A549 (cell line): ENCODE measurements at regions not wholly inside any gene's neighbourhood (a gene's known extent, or its start where the extent isn't known, plus 50 kb on each side); places are given as distances from the start of the nearest gene placed in this dataset.

Experiments used
- ATAC-seq, 2 experiments: fragments of 200-7000 bp in 1 of 2; fragments of >200 bp in 1 of 2; cut with Nextera tagmentation in 1 of 2; cut with Tn5 transposase in 1 of 2; 3 replicates each; pipeline versions ENCODE4 v1.8.0 to v1.9.1; 2018 to 2020; ENCODE audit warnings: mild to moderate bottlenecking in 1 of 2, moderate library complexity in 1 of 2
- CTCF ChIA-PET: fragments of 300-600 bp; sonication (Branson Sonifier 250); formaldehyde crosslinking; extraction: SDS; loops from one replicate; lab custom pipeline; 2021; ENCODE audit warnings: antibody characterized with exemption, inconsistent platforms; lab: Yijun Ruan, JAX
- POLR2A ChIA-PET: fragments of 350-600 bp; formaldehyde crosslinking; extraction: SDS; loops from one replicate; lab custom pipeline; 2021; ENCODE audit warnings: antibody characterized with exemption, inconsistent platforms; lab: Yijun Ruan, JAX
- DNase-seq, 2 experiments: peaks; one replicate each; pipeline versions ENCODE4 v3.0.0 to v3.0.0-alpha.2; 2011 to 2016; ENCODE audit warnings: low read depth in 1 of 2, low spot score in 1 of 2
- FAIRE-seq: peaks from 2 replicates; lab custom pipeline; 2011; peaks lifted over from hg19 to GRCh38; lab: Jason Lieb, UNC
- H3K27ac ChIP-seq, 2 experiments: fragments of >200 bp; sonication (Bioruptor Twin); formaldehyde crosslinking; 3 replicates each; pipeline ENCODE4 v1.5.1; 2016 to 2017
- H3K4me1 ChIP-seq: fragments of >200 bp; sonication (Bioruptor Twin); formaldehyde crosslinking; 3 replicates; pipeline ENCODE4 v1.6.1; 2016
- H3K4me2 ChIP-seq: fragments of >200 bp; sonication (Bioruptor Twin); formaldehyde crosslinking; 3 replicates; pipeline ENCODE4 v1.6.1; 2016
- H3K4me3 ChIP-seq: fragments of >200 bp; sonication (Bioruptor Twin); formaldehyde crosslinking; 3 replicates; pipeline ENCODE4 v1.5.1; 2016
- H3K9me3 ChIP-seq: fragments of >200 bp; sonication (Bioruptor Twin); formaldehyde crosslinking; 3 replicates; pipeline ENCODE4 v1.6.1; 2016
- CBX2 ChIP-seq: fragments of 200-600 bp; sonication (generic); IDR thresholded peaks from 2 replicates; pipeline ENCODE4 v1.6.1; 2016; ENCODE audit warnings: low read depth, mild to moderate bottlenecking, borderline replicate concordance
- CBX8 ChIP-seq: fragments of 200-600 bp; sonication (generic); IDR thresholded peaks from 2 replicates; pipeline ENCODE4 v1.6.1; 2016
- CHD4 ChIP-seq: fragments of 200-600 bp; sonication (generic); IDR thresholded peaks from 2 replicates; pipeline ENCODE4 v1.6.1; 2016; ENCODE audit warnings: antibody characterized with exemption, mild to moderate bottlenecking, borderline replicate concordance
- EHF ChIP-seq: fragments of 250-450 bp; sonication (Bioruptor Pico); IDR thresholded peaks from 2 replicates; pipeline ENCODE4 v1.5.0; 2020; ENCODE audit warnings: mild to moderate bottlenecking
- EHMT2 ChIP-seq: fragments of 200-600 bp; sonication (generic); IDR thresholded peaks from 2 replicates; pipeline ENCODE4 v1.6.1; 2016; ENCODE audit warnings: antibody characterized with exemption, low read depth, mild to moderate bottlenecking, moderate library complexity
- FOSB ChIP-seq: fragments of 250-450 bp; sonication (Bioruptor Pico); IDR thresholded peaks from 2 replicates; pipeline ENCODE4 v1.5.0; 2020; ENCODE audit warnings: mild to moderate bottlenecking, moderate library complexity
- FOSL2 ChIP-seq, 2 experiments: fragments of 450-650 bp in 1 of 2; fragments of >200 bp in 1 of 2; sonication (Bioruptor Twin) in 1 of 2; formaldehyde crosslinking; IDR thresholded peaks; 2 replicates each; pipeline versions ENCODE4 v1.5.0 to v1.6.1; 2016 to 2020; ENCODE audit warnings: mild to moderate bottlenecking in 1 of 2, moderate library complexity in 1 of 2
- FOXS1 ChIP-seq: fragments of 250-450 bp; sonication (Bioruptor Pico); IDR thresholded peaks from 2 replicates; pipeline ENCODE4 v1.5.0; 2020; ENCODE audit warnings: mild to moderate bottlenecking, moderate library complexity
- HOXA7 ChIP-seq: fragments of 250-450 bp; sonication (Bioruptor Pico); IDR thresholded peaks from 2 replicates; pipeline ENCODE4 v1.5.0; 2020; ENCODE audit warnings: mild to moderate bottlenecking, moderate library complexity
- HOXB13 ChIP-seq: fragments of 250-450 bp; sonication (Bioruptor Pico); IDR thresholded peaks from 2 replicates; pipeline ENCODE4 v1.5.0; 2020; ENCODE audit warnings: low read depth, mild to moderate bottlenecking, moderate library complexity
- JUNB ChIP-seq: fragments of >200 bp; sonication (Bioruptor Twin); formaldehyde crosslinking; IDR thresholded peaks from 2 replicates; pipeline ENCODE4 v1.6.1; 2016
- KDM1A ChIP-seq: fragments of 200-600 bp; sonication (generic); IDR thresholded peaks from 2 replicates; pipeline ENCODE4 v1.6.1; 2016; ENCODE audit warnings: low read depth, mild to moderate bottlenecking
- KDM5A ChIP-seq: fragments of 200-600 bp; sonication (generic); IDR thresholded peaks from 2 replicates; pipeline ENCODE4 v1.6.1; 2016; ENCODE audit warnings: antibody characterized with exemption, mild to moderate bottlenecking
- MAFK ChIP-seq: fragments of 450-650 bp; IDR thresholded peaks from 2 replicates; pipeline ENCODE4 v1.6.1; 2014; ENCODE audit not compliant: partially characterized antibody
- MAZ ChIP-seq: fragments of 150-350 bp; IDR thresholded peaks from 2 replicates; pipeline ENCODE4 v1.6.1; 2014; ENCODE audit warnings: antibody characterized with exemption, low read depth, low read length, borderline replicate concordance
- NR3C1 ChIP-seq: fragments of >200 bp; sonication (Bioruptor Twin); formaldehyde crosslinking; IDR thresholded peaks from 3 replicates; pipeline ENCODE4 v1.6.1; 2017
- PHF8 ChIP-seq: fragments of 200-600 bp; sonication (generic); IDR thresholded peaks from 2 replicates; pipeline ENCODE4 v1.6.1; 2016; ENCODE audit warnings: low read depth, mild to moderate bottlenecking, antibody characterized with exemption, moderate library complexity, borderline replicate concordance
- POLR2A ChIP-seq: IDR thresholded peaks from 2 replicates; pipeline ENCODE4 v1.6.1; 2012; ENCODE audit warnings: mild to moderate bottlenecking, low read length
- POLR2AphosphoS2 ChIP-seq: conservative IDR thresholded peaks from 2 replicates; pipeline ENCODE4 v1.6.1; 2012; ENCODE audit warnings: low read length, improper control_type of control experiment, inconsistent platforms
- RAD21 ChIP-seq, 2 experiments: fragments of >200 bp in 1 of 2; sonication (Bioruptor Twin) in 1 of 2; formaldehyde crosslinking in 1 of 2; IDR thresholded peaks in 1 of 2; conservative IDR thresholded peaks in 1 of 2; 2 replicates in 1 of 2; 3 replicates in 1 of 2; pipeline ENCODE4 v1.6.1; 2012 to 2018; ENCODE audit warnings: inconsistent platforms in 1 of 2
- RARB ChIP-seq: fragments of 250-450 bp; sonication (Bioruptor Pico); IDR thresholded peaks from 2 replicates; pipeline ENCODE4 v1.8.0; 2021; ENCODE audit warnings: mild to moderate bottlenecking, moderate library complexity
- RFX5 ChIP-seq: fragments of 450-650 bp; IDR thresholded peaks from 2 replicates; pipeline ENCODE4 v1.7.1; 2014; ENCODE audit warnings: antibody characterized with exemption, mild to moderate bottlenecking, moderate library complexity
- RNF2 ChIP-seq: fragments of 200-600 bp; sonication (generic); IDR thresholded peaks from 2 replicates; pipeline ENCODE4 v1.6.1; 2016; ENCODE audit warnings: low read depth, mild to moderate bottlenecking, antibody characterized with exemption, moderate library complexity, borderline replicate concordance
- SMC3 ChIP-seq: fragments of >200 bp; sonication (Bioruptor Twin); formaldehyde crosslinking; IDR thresholded peaks from 3 replicates; pipeline ENCODE4 v1.6.1; 2018; ENCODE audit warnings: inconsistent platforms
- ZC3H11A ChIP-seq: fragments of 450-650 bp; IDR thresholded peaks from 2 replicates; pipeline ENCODE4 v1.6.1; 2014; ENCODE audit warnings: antibody characterized with exemption, mild to moderate bottlenecking
- ZFP36 ChIP-seq: fragments of 450-650 bp; IDR thresholded peaks from 2 replicates; pipeline ENCODE4 v1.6.1; 2014; ENCODE audit warnings: borderline replicate concordance; ENCODE audit not compliant: partially characterized antibody
- ZSCAN20 ChIP-seq: fragments of 250-450 bp; sonication (Bioruptor Pico); IDR thresholded peaks from 2 replicates; pipeline ENCODE4 v1.8.0; 2022; ENCODE audit warnings: mild to moderate bottlenecking, moderate library complexity
- WGBS: methylation state at CpG from one replicate; pipeline ENCODE4 v1.1.6; 2017; ENCODE audit errors: missing lambda C conversion rate; 5-methylcytosine and 5-hydroxymethylcytosine counted together
- TF ChIP-seq, protein P1 (sequence below): fragments of 450-650 bp; IDR thresholded peaks from 2 replicates; pipeline ENCODE4 v1.6.1; 2014; ENCODE audit warnings: antibody characterized with exemption
- TF ChIP-seq, protein P2 (sequence below): fragments of >200 bp; sonication (Bioruptor Twin); formaldehyde crosslinking; IDR thresholded peaks from 3 replicates; pipeline ENCODE4 v1.6.1; 2016
- TF ChIP-seq, protein P3 (sequence below): fragments of 250-450 bp; sonication (Bioruptor Pico); IDR thresholded peaks from 2 replicates; pipeline ENCODE4 v1.5.0; 2020; ENCODE audit warnings: low read depth, mild to moderate bottlenecking, moderate library complexity
- TF ChIP-seq, protein P4 (sequence below): IDR thresholded peaks from 2 replicates; pipeline ENCODE4 v1.6.1; 2012
- TF ChIP-seq, protein P5 (sequence below): IDR thresholded peaks from 2 replicates; pipeline ENCODE4 v1.6.1; 2012
- TF ChIP-seq, protein P6 (sequence below): fragments of >200 bp; sonication (Bioruptor Twin); formaldehyde crosslinking; IDR thresholded peaks from 2 replicates; pipeline ENCODE4 v1.6.1; 2016

DNA sequence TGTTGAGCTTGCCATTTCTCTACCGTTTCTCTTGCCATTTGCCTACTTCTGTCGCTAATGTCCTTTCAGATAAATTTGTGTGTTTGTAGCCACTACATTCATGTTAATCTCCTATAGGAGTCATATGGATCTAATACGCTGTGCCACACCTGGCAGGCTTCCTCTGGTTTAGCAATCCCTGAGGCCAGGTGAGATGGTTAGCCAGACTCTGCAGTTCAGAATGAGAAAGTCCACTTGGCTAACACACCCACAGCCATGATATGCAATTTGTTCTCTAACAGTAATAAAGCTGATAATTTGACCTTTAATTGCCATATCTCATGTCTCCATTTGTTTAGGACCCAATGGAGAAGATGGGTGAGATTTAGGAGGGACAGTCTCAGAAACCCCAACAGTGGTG is 1261.6 kb upstream of the TMEM132C start:
- ATAC-seq, result no peak
- 72% methylated on average over 3 of the region's 3 CpGs for WGBS
- POLR2A ChIA-PET, result no interaction called here
- no peaks in the 10 kb centered on the region for H3K9me3 ChIP-seq
- H3K27ac ChIP-seq, result no peak overlapping the region
- TF ChIP-seq FOXS1 (CRISPR knock-in tag), result no peak
- TF ChIP-seq CHD4, result no peak
- no peak for TF ChIP-seq MAZ
- TF ChIP-seq ZFP36, result no peak
- TF ChIP-seq HOXA7 (CRISPR knock-in tag), result no peak
- TF ChIP-seq, protein P1, sequence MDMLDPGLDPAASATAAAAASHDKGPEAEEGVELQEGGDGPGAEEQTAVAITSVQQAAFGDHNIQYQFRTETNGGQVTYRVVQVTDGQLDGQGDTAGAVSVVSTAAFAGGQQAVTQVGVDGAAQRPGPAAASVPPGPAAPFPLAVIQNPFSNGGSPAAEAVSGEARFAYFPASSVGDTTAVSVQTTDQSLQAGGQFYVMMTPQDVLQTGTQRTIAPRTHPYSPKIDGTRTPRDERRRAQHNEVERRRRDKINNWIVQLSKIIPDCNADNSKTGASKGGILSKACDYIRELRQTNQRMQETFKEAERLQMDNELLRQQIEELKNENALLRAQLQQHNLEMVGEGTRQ, result no peak
- TF ChIP-seq NR3C1, result no peak
- TF ChIP-seq RAD21 (conservative IDR thresholded peaks at IDR 0.05 in 1 of 2, IDR thresholded peaks at IDR 0.05 in 1 of 2), result no peak
- TF ChIP-seq, protein P2, sequence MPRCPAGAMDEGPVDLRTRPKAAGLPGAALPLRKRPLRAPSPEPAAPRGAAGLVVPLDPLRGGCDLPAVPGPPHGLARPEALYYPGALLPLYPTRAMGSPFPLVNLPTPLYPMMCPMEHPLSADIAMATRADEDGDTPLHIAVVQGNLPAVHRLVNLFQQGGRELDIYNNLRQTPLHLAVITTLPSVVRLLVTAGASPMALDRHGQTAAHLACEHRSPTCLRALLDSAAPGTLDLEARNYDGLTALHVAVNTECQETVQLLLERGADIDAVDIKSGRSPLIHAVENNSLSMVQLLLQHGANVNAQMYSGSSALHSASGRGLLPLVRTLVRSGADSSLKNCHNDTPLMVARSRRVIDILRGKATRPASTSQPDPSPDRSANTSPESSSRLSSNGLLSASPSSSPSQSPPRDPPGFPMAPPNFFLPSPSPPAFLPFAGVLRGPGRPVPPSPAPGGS, result no peak
- no peak for TF ChIP-seq POLR2A
- no peak for TF ChIP-seq EHMT2
- TF ChIP-seq, protein P3, sequence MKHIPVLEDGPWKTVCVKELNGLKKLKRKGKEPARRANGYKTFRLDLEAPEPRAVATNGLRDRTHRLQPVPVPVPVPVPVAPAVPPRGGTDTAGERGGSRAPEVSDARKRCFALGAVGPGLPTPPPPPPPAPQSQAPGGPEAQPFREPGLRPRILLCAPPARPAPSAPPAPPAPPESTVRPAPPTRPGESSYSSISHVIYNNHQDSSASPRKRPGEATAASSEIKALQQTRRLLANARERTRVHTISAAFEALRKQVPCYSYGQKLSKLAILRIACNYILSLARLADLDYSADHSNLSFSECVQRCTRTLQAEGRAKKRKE (CRISPR knock-in tag), result no peak
- TF ChIP-seq, protein P4, sequence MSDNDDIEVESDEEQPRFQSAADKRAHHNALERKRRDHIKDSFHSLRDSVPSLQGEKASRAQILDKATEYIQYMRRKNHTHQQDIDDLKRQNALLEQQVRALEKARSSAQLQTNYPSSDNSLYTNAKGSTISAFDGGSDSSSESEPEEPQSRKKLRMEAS, result no peak
- TF ChIP-seq CBX8, result no peak
- TF ChIP-seq KDM1A, result no peak
- TF ChIP-seq ZC3H11A, result no peak
- no peak for TF ChIP-seq FOSB (CRISPR knock-in tag)
- TF ChIP-seq EHF (CRISPR knock-in tag), result no peak
- TF ChIP-seq, protein P5, sequence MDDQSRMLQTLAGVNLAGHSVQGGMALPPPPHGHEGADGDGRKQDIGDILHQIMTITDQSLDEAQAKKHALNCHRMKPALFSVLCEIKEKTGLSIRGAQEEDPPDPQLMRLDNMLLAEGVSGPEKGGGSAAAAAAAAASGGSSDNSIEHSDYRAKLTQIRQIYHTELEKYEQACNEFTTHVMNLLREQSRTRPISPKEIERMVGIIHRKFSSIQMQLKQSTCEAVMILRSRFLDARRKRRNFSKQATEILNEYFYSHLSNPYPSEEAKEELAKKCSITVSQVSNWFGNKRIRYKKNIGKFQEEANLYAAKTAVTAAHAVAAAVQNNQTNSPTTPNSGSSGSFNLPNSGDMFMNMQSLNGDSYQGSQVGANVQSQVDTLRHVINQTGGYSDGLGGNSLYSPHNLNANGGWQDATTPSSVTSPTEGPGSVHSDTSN, result no peak
- CTCF ChIA-PET, result no interaction called here
- H3K4me1 ChIP-seq, result no peaks in the 10 kb centered on the region
- H3K4me2 ChIP-seq, result no peak overlapping the region
- no peak overlapping the region for H3K4me3 ChIP-seq
- DNase-seq, result no peak
- FAIRE-seq, result no peak

DNA sequence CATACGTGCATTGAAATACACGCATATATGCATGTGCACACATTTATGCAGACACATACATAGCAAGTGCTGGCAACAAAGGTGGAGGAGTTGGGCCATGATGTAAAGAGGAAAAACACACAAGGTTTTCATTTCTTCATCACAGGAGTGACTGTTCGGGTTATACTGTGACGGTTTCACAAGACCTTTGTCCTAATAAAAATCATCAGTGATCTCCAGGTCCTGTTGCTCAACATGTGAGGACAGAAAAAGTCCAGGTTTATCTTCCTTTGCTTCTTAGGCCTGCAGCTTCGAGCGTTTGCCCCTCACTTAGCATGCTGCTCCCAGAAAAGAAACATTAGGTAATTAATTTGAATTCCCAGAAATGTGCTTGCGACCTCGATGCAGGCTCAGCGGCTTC is 1260.0 kb upstream of the TMEM132C start:
- H3K4me2 ChIP-seq, result no peak overlapping the region
- no peak for DNase-seq
- CTCF ChIA-PET, result no interaction called here
- no peaks in the 10 kb centered on the region for H3K4me1 ChIP-seq
- FAIRE-seq, result no peak
- no peaks in the 10 kb centered on the region for H3K9me3 ChIP-seq
- TF ChIP-seq ZSCAN20 (no peak), FOSL2 (IDR thresholded peaks at IDR 0.05) (no peak), FOSL2 (CRISPR knock-in tag; IDR thresholded peaks at IDR 0.05) (no peak), EHF (CRISPR knock-in tag) (no peak), MAFK (no peak), JUNB (no peak), RARB (no peak), SMC3 (no peak), FOXS1 (CRISPR knock-in tag) (no peak), PHF8 (no peak), RFX5 (no peak), HOXB13 (CRISPR knock-in tag) (no peak), ZFP36 (no peak), POLR2AphosphoS2 (no peak), KDM5A (no peak), CBX2 (no peak), RNF2 (no peak)
- TF ChIP-seq, protein P1, result no peak
- TF ChIP-seq, protein P3 (CRISPR knock-in tag), result no peak
- TF ChIP-seq, protein P6, sequence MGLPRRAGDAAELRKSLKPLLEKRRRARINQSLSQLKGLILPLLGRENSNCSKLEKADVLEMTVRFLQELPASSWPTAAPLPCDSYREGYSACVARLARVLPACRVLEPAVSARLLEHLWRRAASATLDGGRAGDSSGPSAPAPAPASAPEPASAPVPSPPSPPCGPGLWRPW, result no peak
- TF ChIP-seq, all 56 proteins: peak for 0
- Histone ChIP-seq H3K27ac (no peak overlapping the region), H3K4me3 (no peak overlapping the region)
- WGBS, result 54% methylated on average over 9 of the region's 9 CpGs
- no peak for ATAC-seq
- POLR2A ChIA-PET, result no interaction called here
